ENCODE measurements at regions not wholly inside any gene's neighbourhood (a gene's known extent, or its start where the extent isn't known, plus 50 kb on each side); places are given as distances from the start of the nearest gene placed in this dataset.

- Mint-ChIP-seq H3K36me3 (ENCODE audit: low read depth) (peaks cover 14% of the 10 kb centered on the region), H3K27ac (peak overlapping the region; percentile 90), H3K27me3 (ENCODE audit: insufficient read depth) (no peaks in the 10 kb centered on the region), H3K9me3 (peaks cover 26% of the 10 kb centered on the region), H3K4me1 (peaks cover 17% of the 10 kb centered on the region), H3K4me3 (no peak overlapping the region)
- Histone ChIP-seq H3K27ac (ENCODE audit: low read depth, low read length) (no peak overlapping the region), H3K9ac (ENCODE audit: extremely low read depth, low read length, poor library complexity, severe bottlenecking) (no peak overlapping the region), H3K27me3 (ENCODE audit: control insufficient read depth, insufficient read depth, low read length, poor library complexity, severe bottlenecking) (no peaks in the 10 kb centered on the region), H3K9me3 (ENCODE audit: control insufficient read depth, low read length) (peaks cover 34% of the 10 kb centered on the region), H3K36me3 (ENCODE audit: control insufficient read depth, insufficient read depth, low read length) (no peaks in the 10 kb centered on the region), H3K4me1 (ENCODE audit: control insufficient read depth, insufficient read depth, low read length) (peaks cover 8% of the 10 kb centered on the region), H3K4me3 (ENCODE audit: low read length) (no peak overlapping the region)
- TF ChIP-seq CTCF (conservative IDR thresholded peaks at IDR 0.05) = no peak
- no peak for DNase-seq
- WGBS, 2 experiments (ENCODE audit: insufficient coverage in 1 of 2, insufficient read length in 1 of 2) = 83 to 94% methylated on average over 2 of the region's 2 CpGs
Observed at GRCh38 chr11:37533087-37533486, 935.1 kb upstream of the RAG2 start.

GRCh38 chr11:37532271-37532670 is 934.2 kb upstream of the RAG2 start:
- H3K36me3 Mint-ChIP-seq (ENCODE audit: low read depth) = peaks cover 14% of the 10 kb centered on the region
- Histone ChIP-seq H3K27me3 (ENCODE audit: control insufficient read depth, insufficient read depth, low read length, poor library complexity, severe bottlenecking) (no peaks in the 10 kb centered on the region), H3K4me3 (ENCODE audit: low read length) (no peak overlapping the region), H3K27ac (ENCODE audit: low read depth, low read length) (no peak overlapping the region), H3K9me3 (ENCODE audit: control insufficient read depth, low read length) (peaks cover 35% of the 10 kb centered on the region), H3K4me1 (ENCODE audit: control insufficient read depth, insufficient read depth, low read length) (peaks cover 8% of the 10 kb centered on the region), H3K36me3 (ENCODE audit: control insufficient read depth, insufficient read depth, low read length) (no peaks in the 10 kb centered on the region), H3K9ac (ENCODE audit: extremely low read depth, low read length, poor library complexity, severe bottlenecking) (peak overlapping the region; percentile 11)
- no peak for DNase-seq
- H3K9me3 Mint-ChIP-seq = peaks cover 30% of the 10 kb centered on the region
- peak overlapping the region; percentile 90 for H3K27ac Mint-ChIP-seq
- no peak overlapping the region for H3K4me3 Mint-ChIP-seq
- peaks cover 17% of the 10 kb centered on the region for H3K4me1 Mint-ChIP-seq
- no peaks in the 10 kb centered on the region for H3K27me3 Mint-ChIP-seq (ENCODE audit: insufficient read depth)
- no peak for TF ChIP-seq CTCF (conservative IDR thresholded peaks at IDR 0.05)
- 83% methylated on average over 2 of the region's 2 CpGs; no CpG with 5 or more reads in 1 of the 2 experiments for WGBS, 2 experiments (ENCODE audit: insufficient coverage in 1 of 2, insufficient read length in 1 of 2)

GRCh38 chr11:37527545-37527944 is 929.5 kb upstream of the RAG2 start:
- WGBS, 2 experiments (ENCODE audit: insufficient coverage in 1 of 2, insufficient read length in 1 of 2) = 100% methylated on average over 1 of the region's 1 CpG; no CpG with 5 or more reads in 1 of the 2 experiments
- Mint-ChIP-seq H3K4me3 (no peak overlapping the region), H3K27ac (no peak overlapping the region), H3K27me3 (ENCODE audit: insufficient read depth) (no peaks in the 10 kb centered on the region), H3K4me1 (peaks cover 8% of the 10 kb centered on the region), H3K9me3 (peaks cover 35% of the 10 kb centered on the region), H3K36me3 (ENCODE audit: low read depth) (peaks cover 14% of the 10 kb centered on the region)
- TF ChIP-seq CTCF (conservative IDR thresholded peaks at IDR 0.05) = no peak
- H3K27me3 ChIP-seq (ENCODE audit: control insufficient read depth, insufficient read depth, low read length, poor library complexity, severe bottlenecking) = no peaks in the 10 kb centered on the region
- no peak overlapping the region for H3K27ac ChIP-seq (ENCODE audit: low read depth, low read length)
- no peaks in the 10 kb centered on the region for H3K36me3 ChIP-seq (ENCODE audit: control insufficient read depth, insufficient read depth, low read length)
- no peak for DNase-seq
- no peak overlapping the region for H3K9ac ChIP-seq (ENCODE audit: extremely low read depth, low read length, poor library complexity, severe bottlenecking)
- no peak overlapping the region for H3K4me3 ChIP-seq (ENCODE audit: low read length)
- H3K4me1 ChIP-seq (ENCODE audit: control insufficient read depth, insufficient read depth, low read length) = no peaks in the 10 kb centered on the region
- peaks cover 35% of the 10 kb centered on the region for H3K9me3 ChIP-seq (ENCODE audit: control insufficient read depth, low read length)
